ENCODE measurements at regions not wholly inside any gene's neighbourhood (a gene's known extent, or its start where the extent isn't known, plus 50 kb on each side); places are given as distances from the start of the nearest gene placed in this dataset.
"Not testable (repeated sequence)": the region's sequence is repeated elsewhere in the genome, so short reads cannot be mapped to it uniquely, and the experiment has no call there.

GRCh38 chr6:170068496-170068895, 222.4 kb downstream of the DLL1 start:
- DNase-seq (ENCODE audit: extremely low read depth, low read depth), result no peak

- no peak for DNase-seq (ENCODE audit: extremely low read depth, low read depth)
Measured at GRCh38 chr6:170067923-170068360, 222.9 kb downstream of the DLL1 start.

GRCh38 chr6:170067181-170067641, 223.7 kb downstream of the DLL1 start:
- no peak for DNase-seq (ENCODE audit: extremely low read depth, low read depth)

GRCh38 chr6:170066679-170067078, 224.2 kb downstream of the DLL1 start:
- DNase-seq (ENCODE audit: extremely low read depth, low read depth), result no peak

- DNase-seq (ENCODE audit: extremely low read depth, low read depth), result no peak
Measured at GRCh38 chr6:170063851-170064602, 226.9 kb downstream of the DLL1 start.

- DNase-seq (ENCODE audit: extremely low read depth, low read depth), result no peak
Measured at GRCh38 chr6:170063431-170063830, 227.4 kb downstream of the DLL1 start.

- DNase-seq (ENCODE audit: extremely low read depth, low read depth), result no peak
Measured at GRCh38 chr6:170062915-170063241, 228.0 kb downstream of the DLL1 start.

- DNase-seq (ENCODE audit: extremely low read depth, low read depth), result no peak
Measured at GRCh38 chr6:170062209-170062914, 228.5 kb downstream of the DLL1 start.

- no peak for DNase-seq (ENCODE audit: extremely low read depth, low read depth)
Measured at GRCh38 chr6:170058878-170059485, 231.9 kb downstream of the DLL1 start.

GRCh38 chr6:170057961-170058877, 232.7 kb downstream of the DLL1 start:
- no peak for DNase-seq (ENCODE audit: extremely low read depth, low read depth)

GRCh38 chr6:170057034-170057734, 233.7 kb downstream of the DLL1 start:
- DNase-seq (ENCODE audit: extremely low read depth, low read depth), result no peak

GRCh38 chr6:170056278-170056711, 234.6 kb downstream of the DLL1 start:
- DNase-seq (ENCODE audit: extremely low read depth, low read depth), result no peak

- not testable (repeated sequence) for DNase-seq (ENCODE audit: extremely low read depth, low read depth)
Measured at GRCh38 chr6:170055797-170056196, 235.1 kb downstream of the DLL1 start.

- DNase-seq (ENCODE audit: extremely low read depth, low read depth), result no peak
Measured at GRCh38 chr6:170053966-170054661, 236.8 kb downstream of the DLL1 start.

GRCh38 chr6:170052991-170053821, 237.7 kb downstream of the DLL1 start:
- DNase-seq (ENCODE audit: extremely low read depth, low read depth), result no peak

GRCh38 chr6:170051229-170052172, 239.4 kb downstream of the DLL1 start:
- DNase-seq (ENCODE audit: extremely low read depth, low read depth), result no peak

- DNase-seq (ENCODE audit: extremely low read depth, low read depth), result no peak
Measured at GRCh38 chr6:170050591-170051041, 240.3 kb downstream of the DLL1 start.

All from NCI-H460 (cell line).